A172 (cell line): ENCODE measurements at regions not wholly inside any gene's neighbourhood (a gene's known extent, or its start where the extent isn't known, plus 50 kb on each side); places are given as distances from the start of the nearest gene placed in this dataset.
A peak's percentile ranks its signal among the peaks of the same experiment; 100 is the strongest.

Source experiments
- DNase-seq: peaks from one replicate; pipeline ENCODE4 v3.0.0-alpha.2; 2015; ENCODE audit warnings: low spot score

GRCh38 chr12:69061574-69061973 is 128.6 kb upstream of the CPM start:
- no peak for DNase-seq

- no peak for DNase-seq
Measured at GRCh38 chr12:69062621-69063237, 129.8 kb upstream of the CPM start.

GRCh38 chr12:69064734-69065443 is 131.9 kb upstream of the CPM start:
- DNase-seq, result no peak

- no peak for DNase-seq
Measured at GRCh38 chr12:69065775-69066174, 132.8 kb upstream of the CPM start.

- DNase-seq, result no peak
Measured at GRCh38 chr12:69066492-69067373, 133.8 kb upstream of the CPM start.

- no peak for DNase-seq
Measured at GRCh38 chr12:69067713-69068112, 134.7 kb upstream of the CPM start.

GRCh38 chr12:69068448-69068847 is 135.5 kb upstream of the CPM start:
- DNase-seq, result peak; percentile 94

- DNase-seq, result no peak
Measured at GRCh38 chr12:69069479-69069878, 136.5 kb upstream of the CPM start.

GRCh38 chr12:69070319-69071090 is 137.5 kb upstream of the CPM start:
- peak; percentile 60 for DNase-seq

GRCh38 chr12:69071091-69071370 is 138.1 kb upstream of the CPM start:
- no peak for DNase-seq

- no peak for DNase-seq
Measured at GRCh38 chr12:69073035-69073434, 140.1 kb upstream of the CPM start.

- no peak for DNase-seq
Measured at GRCh38 chr12:69074556-69075349, 141.8 kb upstream of the CPM start.

GRCh38 chr12:69083689-69084088 is 150.7 kb upstream of the CPM start:
- DNase-seq, result no peak

- DNase-seq, result no peak
Measured at GRCh38 chr12:69084816-69085378, 151.9 kb upstream of the CPM start.

GRCh38 chr12:69085852-69086251 is 152.9 kb upstream of the CPM start:
- DNase-seq, result no peak

- no peak for DNase-seq
Measured at GRCh38 chr12:69087986-69088385, 151.4 kb upstream of the CPSF6 start.

GRCh38 chr12:69090722-69091121 is 148.6 kb upstream of the CPSF6 start:
- DNase-seq, result no peak

- DNase-seq, result no peak
Measured at GRCh38 chr12:69091442-69092017, 147.8 kb upstream of the CPSF6 start.

GRCh38 chr12:69092137-69092536 is 147.2 kb upstream of the CPSF6 start:
- no peak for DNase-seq

GRCh38 chr12:69094606-69095216 is 144.7 kb upstream of the CPSF6 start:
- no peak for DNase-seq
